ENCODE measurements at regions not wholly inside any gene's neighbourhood (a gene's known extent, or its start where the extent isn't known, plus 50 kb on each side); places are given as distances from the start of the nearest gene placed in this dataset.

- Histone ChIP-seq H3K36me3 (ENCODE audit: control insufficient read depth, insufficient read depth, low read length) (no peaks in the 10 kb centered on the region), H3K27me3 (ENCODE audit: control insufficient read depth, insufficient read depth, low read length) (no peaks in the 10 kb centered on the region), H3K4me3 (ENCODE audit: low read depth in 2 of 2, low read length in 2 of 2) (peak overlapping the region in 1 of 2 experiments; percentile 32; a peak in 2 of 4 replicates), H3K9me3 (ENCODE audit: control insufficient read depth, insufficient read depth, low read depth, low read length) (0 out of 2 replicates have a peak, but pooled peaks cover 4% of the 10 kb centered on the region), H3K27ac (ENCODE audit: low read length) (no peak overlapping the region), H3K4me1 (ENCODE audit: control insufficient read depth, insufficient read depth, low read length) (no peaks in the 10 kb centered on the region)
- in situ Hi-C loops (cut with HindIII; ENCODE audit: low pct_unique_long_range_greater_than_20kb, low sequenced_read_pairs): no loop called here
- no peak for TF ChIP-seq TCF7L2 (IDR thresholded peaks at IDR 0.05; ENCODE audit: low read depth, low read length)
- TF ChIP-seq POLR2AphosphoS5 (IDR thresholded peaks at IDR 0.05; ENCODE audit: low read depth, low read length): no peak
- no peak for TF ChIP-seq REST (IDR thresholded peaks at IDR 0.05; ENCODE audit: insufficient read depth in 1 of 2, low read depth in 2 of 2, low read length in 1 of 2)
- no peak for TF ChIP-seq CTCF (IDR thresholded peaks at IDR 0.05)
- TF ChIP-seq SIN3A (IDR thresholded peaks at IDR 0.05; ENCODE audit: borderline replicate concordance, insufficient read depth, low read depth, low read length): no peak
- intact Hi-C loops (cut with micrococcal nuclease; ENCODE audit: unreplicated experiment): no loop called here
- no peak for ATAC-seq
- ChIA-PET CTCF (no interaction called here), POLR2A (no interaction called here)
- no peak for DNase-seq (ENCODE audit: low read depth, low spot score)
- no TSS peak for BruUV-seq (replicated peaks)
Observed at GRCh38 chr10:56604624-56605023, 243.6 kb upstream of the ZWINT start.

GRCh38 chr10:56599201-56599600 lies 238.1 kb upstream of the ZWINT start:
- in situ Hi-C loops (cut with HindIII; ENCODE audit: low pct_unique_long_range_greater_than_20kb, low sequenced_read_pairs): no loop called here
- no peak for ATAC-seq
- BruUV-seq (replicated peaks): no TSS peak
- CTCF ChIA-PET: no interaction called here
- Histone ChIP-seq H3K36me3 (ENCODE audit: control insufficient read depth, insufficient read depth, low read length) (no peaks in the 10 kb centered on the region), H3K27ac (ENCODE audit: low read length) (no peak overlapping the region), H3K27me3 (ENCODE audit: control insufficient read depth, insufficient read depth, low read length) (no peaks in the 10 kb centered on the region), H3K9me3 (ENCODE audit: control insufficient read depth, insufficient read depth, low read depth, low read length) (no peaks in the 10 kb centered on the region), H3K4me3 (ENCODE audit: low read depth in 2 of 2, low read length in 2 of 2) (no peak overlapping the region), H3K4me1 (ENCODE audit: control insufficient read depth, insufficient read depth, low read length) (no peaks in the 10 kb centered on the region)
- no peak for DNase-seq (ENCODE audit: low read depth, low spot score)
- POLR2A ChIA-PET: no interaction called here
- intact Hi-C loops (cut with micrococcal nuclease; ENCODE audit: unreplicated experiment): no loop called here
- TF ChIP-seq POLR2AphosphoS5 (IDR thresholded peaks at IDR 0.05; ENCODE audit: low read depth, low read length): no peak
- TF ChIP-seq REST (IDR thresholded peaks at IDR 0.05; ENCODE audit: insufficient read depth in 1 of 2, low read depth in 2 of 2, low read length in 1 of 2): no peak
- TF ChIP-seq TCF7L2 (IDR thresholded peaks at IDR 0.05; ENCODE audit: low read depth, low read length): no peak
- TF ChIP-seq SIN3A (IDR thresholded peaks at IDR 0.05; ENCODE audit: borderline replicate concordance, insufficient read depth, low read depth, low read length): no peak
- no peak for TF ChIP-seq CTCF (IDR thresholded peaks at IDR 0.05)

All from Panc1 (cell line).